Fibroblast of pulmonary artery (primary cell): ENCODE measurements at regions not wholly inside any gene's neighbourhood (a gene's known extent, or its start where the extent isn't known, plus 50 kb on each side); places are given as distances from the start of the nearest gene placed in this dataset.
"Not testable (repeated sequence)": the region's sequence is repeated elsewhere in the genome, so short reads cannot be mapped to it uniquely, and the experiment has no call there.

Experiments used
- DNase-seq: peaks from one replicate; pipeline ENCODE4 v3.0.0-alpha.2; 2010; ENCODE audit warnings: low read depth
- H3K4me3 ChIP-seq: replicated peaks from 2 replicates; pipeline ENCODE4 v1.5.1; 2011; ENCODE audit warnings: low read depth, mild to moderate bottlenecking, control low read depth, low read length, moderate library complexity
- CTCF ChIP-seq: IDR thresholded peaks from 2 replicates; pipeline ENCODE4 v1.5.1; 2011; ENCODE audit warnings: mild to moderate bottlenecking, control low read depth, low read length, inconsistent platforms; ENCODE audit errors: missing control alignments

GRCh38 chr5:44681906-44682305 lies 126.8 kb upstream of the MRPS30 start:
- no peak overlapping the region for H3K4me3 ChIP-seq
- no peak for DNase-seq
- TF ChIP-seq CTCF, result no peak

GRCh38 chr5:44679214-44679613 lies 129.5 kb upstream of the MRPS30 start:
- no peak overlapping the region for H3K4me3 ChIP-seq
- DNase-seq, result no peak
- TF ChIP-seq CTCF, result no peak

GRCh38 chr5:44675296-44675695 lies 133.5 kb upstream of the MRPS30 start:
- no peak overlapping the region for H3K4me3 ChIP-seq
- no peak for DNase-seq
- TF ChIP-seq CTCF, result no peak

GRCh38 chr5:44674461-44674860 lies 134.3 kb upstream of the MRPS30 start:
- TF ChIP-seq CTCF, result no peak

GRCh38 chr5:44668471-44668870 lies 140.3 kb upstream of the MRPS30 start:
- DNase-seq, H3K4me3 ChIP-seq: not testable (repeated sequence)

More at GRCh38 chr5:44674461-44674860, 134.3 kb upstream of the MRPS30 start:
- H3K4me3 ChIP-seq, result no peak overlapping the region
- no peak for DNase-seq

- DNase-seq, result no peak
- TF ChIP-seq CTCF, result no peak
- no peak overlapping the region for H3K4me3 ChIP-seq
Measured at GRCh38 chr5:44665101-44665701, 143.5 kb upstream of the MRPS30 start.

GRCh38 chr5:44664711-44665100 lies 144.0 kb upstream of the MRPS30 start:
- no peak for TF ChIP-seq CTCF
- H3K4me3 ChIP-seq, result no peak overlapping the region
- DNase-seq, result no peak
